ENCODE measurements at regions not wholly inside any gene's neighbourhood (a gene's known extent, or its start where the extent isn't known, plus 50 kb on each side); places are given as distances from the start of the nearest gene placed in this dataset.

GRCh38 chr18:5627776-5628511 is 84.1 kb upstream of the EPB41L3 start:
- DNase-seq: peak in 1 of 2 donors; percentile 25
- H3K36me3 ChIP-seq: no peaks in the 10 kb centered on the region
- no peaks in the 10 kb centered on the region for H3K9me3 ChIP-seq
- H3K27ac ChIP-seq: peak overlapping the region; percentile 34 to 80 (median 74)
- TF ChIP-seq POLR2A (IDR thresholded peaks at IDR 0.05): no peak
- no peak for TF ChIP-seq EP300 (IDR thresholded peaks at IDR 0.05)
- TF ChIP-seq POLR2AphosphoS5 (IDR thresholded peaks at IDR 0.05): no peak
- TF ChIP-seq CTCF (IDR thresholded peaks at IDR 0.05): no peak
- H3K4me3 ChIP-seq: peak overlapping the region; percentile 59 to 88 (median 62)
- 11 to 25% (median 15%) methylated on average over 23 to 29 of the region's 29 CpGs for WGBS, 5 donors
- H3K4me1 ChIP-seq: peaks cover 18 to 36% (median 30%) of the 10 kb centered on the region in 4 donors
- intact Hi-C loops (cut with DNase I; ENCODE audit: low total_unique reads): no loop called here
- H3K27me3 ChIP-seq: peaks cover 0 to 79% (median 34%) of the 10 kb centered on the region in 3 donors

- intact Hi-C loops (cut with DNase I; ENCODE audit: low total_unique reads): no loop called here
- Histone ChIP-seq H3K27me3 (peaks cover 0 to 73% (median 34%) of the 10 kb centered on the region in 3 donors), H3K4me3 (no peak overlapping the region), H3K27ac (no peak overlapping the region), H3K4me1 (peaks cover 18 to 36% (median 30%) of the 10 kb centered on the region in 4 donors), H3K9me3 (no peaks in the 10 kb centered on the region), H3K36me3 (no peaks in the 10 kb centered on the region)
- 87 to 93% (median 90%) methylated on average over 2 of the region's 2 CpGs for WGBS, 5 donors
- no peak for DNase-seq
- TF ChIP-seq CTCF (IDR thresholded peaks at IDR 0.05) (no peak), EP300 (IDR thresholded peaks at IDR 0.05) (no peak), POLR2A (IDR thresholded peaks at IDR 0.05) (no peak), POLR2AphosphoS5 (IDR thresholded peaks at IDR 0.05) (no peak)
These were observed 82.5 kb upstream of the EPB41L3 start for GRCh38 chr18:5626130-5626880.

GRCh38 chr18:5625076-5625475 is 81.3 kb upstream of the EPB41L3 start:
- 15 to 36% (median 29%) methylated on average over 4 of the region's 4 CpGs for WGBS, 5 donors
- intact Hi-C loops (cut with DNase I; ENCODE audit: low total_unique reads): no loop called here

More at GRCh38 chr18:5625076-5625475, 81.3 kb upstream of the EPB41L3 start:
- peaks cover 0 to 61% (median 25%) of the 10 kb centered on the region in 3 donors for H3K27me3 ChIP-seq
- H3K9me3 ChIP-seq: no peaks in the 10 kb centered on the region
- peaks cover 8 to 25% (median 22%) of the 10 kb centered on the region in 4 donors for H3K4me1 ChIP-seq
- no peak overlapping the region for H3K4me3 ChIP-seq
- DNase-seq: no peak
- no peaks in the 10 kb centered on the region for H3K36me3 ChIP-seq
- TF ChIP-seq POLR2AphosphoS5 (IDR thresholded peaks at IDR 0.05) (no peak), EP300 (IDR thresholded peaks at IDR 0.05) (no peak), POLR2A (IDR thresholded peaks at IDR 0.05) (no peak), CTCF (IDR thresholded peaks at IDR 0.05) (no peak)
- no peak overlapping the region for H3K27ac ChIP-seq
